MCF 10A (cell line): ENCODE measurements at regions not wholly inside any gene's neighbourhood (a gene's known extent, or its start where the extent isn't known, plus 50 kb on each side); places are given as distances from the start of the nearest gene placed in this dataset.

Experiments
- BruUV-seq: library from RNA; stranded (reverse); fragments of 400-500 nt; replicated peaks from 2 replicates; lab custom pipeline; 2021; lab: Mats Ljungman, UMichigan
- CTCF ChIA-PET: fragments of 300-600 bp; sonication (Branson Sonifier 250); formaldehyde crosslinking; extraction: SDS; loops from one replicate; lab custom pipeline; 2021; ENCODE audit warnings: antibody characterized with exemption, inconsistent platforms; lab: Yijun Ruan, JAX
- POLR2A ChIA-PET: fragments of 300-600, 350-650 bp; sonication (Branson Sonifier 250); formaldehyde crosslinking; extraction: SDS; loops from one replicate; lab custom pipeline; 2020; ENCODE audit warnings: antibody characterized with exemption, inconsistent platforms; lab: Yijun Ruan, JAX
- DNase-seq: peaks from one replicate; pipeline ENCODE4 v3.0.0-alpha.2; 2018; ENCODE audit not compliant: unreplicated experiment
- H3K27ac Mint-ChIP-seq: one replicate; pipeline ENCODE4 v1.8.0; 2022; ENCODE audit warnings: mild to moderate bottlenecking, low read depth, mixed read lengths; ENCODE audit not compliant: unreplicated experiment
- H3K27me3 Mint-ChIP-seq: one replicate; pipeline ENCODE4 v1.8.0; 2022; ENCODE audit warnings: mixed read lengths; ENCODE audit not compliant: insufficient read depth, unreplicated experiment
- H3K36me3 Mint-ChIP-seq: one replicate; pipeline ENCODE4 v1.8.0; 2022; ENCODE audit warnings: mild to moderate bottlenecking, moderate library complexity, mixed read lengths; ENCODE audit not compliant: insufficient read depth, unreplicated experiment
- H3K4me1 Mint-ChIP-seq: one replicate; pipeline ENCODE4 v1.8.0; 2022; ENCODE audit warnings: mixed read lengths; ENCODE audit not compliant: insufficient read depth, unreplicated experiment
- H3K4me3 Mint-ChIP-seq: one replicate; pipeline ENCODE4 v1.8.0; 2022; ENCODE audit warnings: mild to moderate bottlenecking, moderate library complexity, mixed read lengths; ENCODE audit not compliant: unreplicated experiment
- H3K9me3 Mint-ChIP-seq: one replicate; pipeline ENCODE4 v1.8.0; 2022; ENCODE audit warnings: mixed read lengths; ENCODE audit not compliant: unreplicated experiment
- CTCF ChIP-seq: fragments of 200-600 bp; IDR thresholded peaks from one replicate; pipeline ENCODE4 v1.8.0; 2022; ENCODE audit warnings: antibody characterized with exemption, mild to moderate bottlenecking; ENCODE audit not compliant: unreplicated experiment
- intact Hi-C: fragments of 100-400 bp; cut with micrococcal nuclease; formaldehyde crosslinking; loops from 2 replicates; pipeline ENCODE4 v1.14.1; 2022

GRCh38 chr18:25455646-25456045 lies 103.7 kb upstream of the ZNF521 start:
- BruUV-seq = no TSS peak
- ChIA-PET POLR2A (no interaction called here), CTCF (no interaction called here)
- no peaks in the 10 kb centered on the region for H3K4me1 Mint-ChIP-seq
- no peaks in the 10 kb centered on the region for H3K27me3 Mint-ChIP-seq
- intact Hi-C loops = no loop called here
- H3K4me3 Mint-ChIP-seq = no peak overlapping the region
- H3K27ac Mint-ChIP-seq = no peak overlapping the region
- H3K9me3 Mint-ChIP-seq = peaks cover 32% of the 10 kb centered on the region
- no peaks in the 10 kb centered on the region for H3K36me3 Mint-ChIP-seq
- no peak for DNase-seq
- TF ChIP-seq CTCF = no peak

GRCh38 chr18:25455159-25455558 lies 103.2 kb upstream of the ZNF521 start:
- no peak overlapping the region for H3K4me3 Mint-ChIP-seq
- H3K27me3 Mint-ChIP-seq = no peaks in the 10 kb centered on the region
- no TSS peak for BruUV-seq
- DNase-seq = no peak
- no peak for TF ChIP-seq CTCF
- H3K36me3 Mint-ChIP-seq = no peaks in the 10 kb centered on the region
- H3K9me3 Mint-ChIP-seq = peaks cover 29% of the 10 kb centered on the region
- H3K27ac Mint-ChIP-seq = no peak overlapping the region
- intact Hi-C loops = no loop called here
- CTCF ChIA-PET = no interaction called here
- no peaks in the 10 kb centered on the region for H3K4me1 Mint-ChIP-seq
- POLR2A ChIA-PET = no interaction called here

- ChIA-PET POLR2A (no interaction called here), CTCF (no interaction called here)
- no peak for DNase-seq
- H3K27me3 Mint-ChIP-seq = no peaks in the 10 kb centered on the region
- no peak for TF ChIP-seq CTCF
- intact Hi-C loops = no loop called here
- no peak overlapping the region for H3K27ac Mint-ChIP-seq
- no peaks in the 10 kb centered on the region for H3K36me3 Mint-ChIP-seq
- peaks cover 24% of the 10 kb centered on the region for H3K9me3 Mint-ChIP-seq
- no TSS peak for BruUV-seq
- no peak overlapping the region for H3K4me3 Mint-ChIP-seq
- H3K4me1 Mint-ChIP-seq = no peaks in the 10 kb centered on the region
Observed at GRCh38 chr18:25454730-25455129, 102.8 kb upstream of the ZNF521 start.

GRCh38 chr18:25454270-25454659 lies 102.3 kb upstream of the ZNF521 start:
- no peak for TF ChIP-seq CTCF
- no peaks in the 10 kb centered on the region for H3K4me1 Mint-ChIP-seq
- ChIA-PET CTCF (no interaction called here), POLR2A (no interaction called here)
- DNase-seq = no peak
- H3K36me3 Mint-ChIP-seq = no peaks in the 10 kb centered on the region
- no peak overlapping the region for H3K27ac Mint-ChIP-seq
- intact Hi-C loops = no loop called here
- H3K27me3 Mint-ChIP-seq = no peaks in the 10 kb centered on the region
- H3K4me3 Mint-ChIP-seq = no peak overlapping the region
- peaks cover 24% of the 10 kb centered on the region for H3K9me3 Mint-ChIP-seq
- no TSS peak for BruUV-seq
